ENCODE measurements at regions not wholly inside any gene's neighbourhood (a gene's known extent, or its start where the extent isn't known, plus 50 kb on each side); places are given as distances from the start of the nearest gene placed in this dataset.

DNA sequence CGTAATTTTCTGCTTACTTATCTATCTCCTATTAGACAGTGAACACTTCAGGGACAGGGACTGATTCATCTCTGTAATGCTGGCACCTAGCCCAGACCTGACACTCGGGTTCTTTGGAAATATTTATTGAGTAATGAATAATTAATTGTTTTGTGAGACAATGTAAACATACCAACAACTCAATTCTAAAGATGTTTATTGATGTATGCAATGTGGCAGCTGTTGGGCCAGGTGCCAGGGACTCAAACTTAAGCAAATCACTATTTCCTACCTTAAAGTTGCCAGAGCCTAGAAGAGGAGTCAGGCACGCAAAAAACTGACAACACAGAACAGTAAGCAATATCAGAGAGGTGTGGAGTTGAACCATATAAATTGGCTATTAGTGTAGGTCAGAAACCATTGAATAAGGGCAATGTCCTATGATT is 63.6 kb upstream of the BMPER start:
- no peaks in the 10 kb centered on the region for H3K36me3 ChIP-seq (ENCODE audit: insufficient read depth, low read length)
- H3K4me2 ChIP-seq (ENCODE audit: insufficient read depth, low read length) = no peak overlapping the region
- no peaks in the 10 kb centered on the region for H4K20me1 ChIP-seq (ENCODE audit: insufficient read depth, low read length)
- ATAC-seq (ENCODE audit: insufficient read depth, low read depth) (no peak), DNase-seq (no peak)
- no peaks in the 10 kb centered on the region for H3K9me3 ChIP-seq (ENCODE audit: insufficient read depth, low read length, severe bottlenecking)
- no peak overlapping the region for H3K4me3 ChIP-seq (ENCODE audit: low read depth in 1 of 2, low read length in 2 of 2)
- no peak overlapping the region for H3K9ac ChIP-seq (ENCODE audit: low read depth, low read length)
- H3K4me1 ChIP-seq (ENCODE audit: insufficient read depth, low read length) = no peaks in the 10 kb centered on the region
- H3K27me3 ChIP-seq (ENCODE audit: insufficient read depth, low read length, poor library complexity) = no peaks in the 10 kb centered on the region
- no peaks in the 10 kb centered on the region for H3K79me2 ChIP-seq (ENCODE audit: insufficient read depth, low read length)
- no peak overlapping the region for H2AFZ ChIP-seq (ENCODE audit: low read depth, low read length)
- TF ChIP-seq, protein P1, sequence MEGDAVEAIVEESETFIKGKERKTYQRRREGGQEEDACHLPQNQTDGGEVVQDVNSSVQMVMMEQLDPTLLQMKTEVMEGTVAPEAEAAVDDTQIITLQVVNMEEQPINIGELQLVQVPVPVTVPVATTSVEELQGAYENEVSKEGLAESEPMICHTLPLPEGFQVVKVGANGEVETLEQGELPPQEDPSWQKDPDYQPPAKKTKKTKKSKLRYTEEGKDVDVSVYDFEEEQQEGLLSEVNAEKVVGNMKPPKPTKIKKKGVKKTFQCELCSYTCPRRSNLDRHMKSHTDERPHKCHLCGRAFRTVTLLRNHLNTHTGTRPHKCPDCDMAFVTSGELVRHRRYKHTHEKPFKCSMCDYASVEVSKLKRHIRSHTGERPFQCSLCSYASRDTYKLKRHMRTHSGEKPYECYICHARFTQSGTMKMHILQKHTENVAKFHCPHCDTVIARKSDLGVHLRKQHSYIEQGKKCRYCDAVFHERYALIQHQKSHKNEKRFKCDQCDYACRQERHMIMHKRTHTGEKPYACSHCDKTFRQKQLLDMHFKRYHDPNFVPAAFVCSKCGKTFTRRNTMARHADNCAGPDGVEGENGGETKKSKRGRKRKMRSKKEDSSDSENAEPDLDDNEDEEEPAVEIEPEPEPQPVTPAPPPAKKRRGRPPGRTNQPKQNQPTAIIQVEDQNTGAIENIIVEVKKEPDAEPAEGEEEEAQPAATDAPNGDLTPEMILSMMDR (IDR thresholded peaks at IDR 0.05; ENCODE audit: borderline replicate concordance, extremely low read depth, low read length, poor library complexity, severe bottlenecking) = no peak
- no peak for TF ChIP-seq EZH2 (IDR thresholded peaks at IDR 0.05; ENCODE audit: borderline replicate concordance, low read depth, low read length, severe bottlenecking)
- no peak overlapping the region for H3K27ac ChIP-seq (ENCODE audit: low read length)

DNA sequence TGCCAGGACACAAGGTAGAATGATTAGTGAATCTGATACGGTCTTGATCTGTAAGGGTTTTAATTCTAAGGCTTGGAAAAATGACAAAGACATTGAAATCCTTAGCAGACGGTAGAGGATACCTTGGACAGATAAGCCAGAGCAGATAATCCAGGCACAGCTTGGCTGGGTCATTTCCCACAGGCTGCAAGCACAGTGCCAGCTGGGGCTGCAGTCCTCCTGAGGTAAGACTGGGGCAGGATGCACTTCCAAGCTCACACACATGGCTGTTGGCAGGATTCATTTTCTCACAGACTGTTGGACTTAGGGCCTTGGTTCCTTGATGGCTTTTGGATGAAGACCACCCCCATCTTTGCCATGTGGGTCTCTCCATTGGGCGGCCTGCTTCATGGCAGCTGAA is 63.2 kb upstream of the BMPER start:
- no peak overlapping the region for H3K4me3 ChIP-seq (ENCODE audit: low read depth in 1 of 2, low read length in 2 of 2)
- no peaks in the 10 kb centered on the region for H4K20me1 ChIP-seq (ENCODE audit: insufficient read depth, low read length)
- no peak for ATAC-seq (ENCODE audit: insufficient read depth, low read depth)
- no peaks in the 10 kb centered on the region for H3K9me3 ChIP-seq (ENCODE audit: insufficient read depth, low read length, severe bottlenecking)
- H3K4me1 ChIP-seq (ENCODE audit: insufficient read depth, low read length) = no peaks in the 10 kb centered on the region
- no peak overlapping the region for H2AFZ ChIP-seq (ENCODE audit: low read depth, low read length)
- H3K27ac ChIP-seq (ENCODE audit: low read length) = no peak overlapping the region
- TF ChIP-seq, protein P1 (IDR thresholded peaks at IDR 0.05; ENCODE audit: borderline replicate concordance, extremely low read depth, low read length, poor library complexity, severe bottlenecking) = no peak
- no peak for TF ChIP-seq EZH2 (IDR thresholded peaks at IDR 0.05; ENCODE audit: borderline replicate concordance, low read depth, low read length, severe bottlenecking)
- H3K4me2 ChIP-seq (ENCODE audit: insufficient read depth, low read length) = no peak overlapping the region
- no peaks in the 10 kb centered on the region for H3K79me2 ChIP-seq (ENCODE audit: insufficient read depth, low read length)
- DNase-seq = no peak
- no peak overlapping the region for H3K9ac ChIP-seq (ENCODE audit: low read depth, low read length)
- H3K36me3 ChIP-seq (ENCODE audit: insufficient read depth, low read length) = no peaks in the 10 kb centered on the region
- H3K27me3 ChIP-seq (ENCODE audit: insufficient read depth, low read length, poor library complexity) = no peaks in the 10 kb centered on the region

DNA sequence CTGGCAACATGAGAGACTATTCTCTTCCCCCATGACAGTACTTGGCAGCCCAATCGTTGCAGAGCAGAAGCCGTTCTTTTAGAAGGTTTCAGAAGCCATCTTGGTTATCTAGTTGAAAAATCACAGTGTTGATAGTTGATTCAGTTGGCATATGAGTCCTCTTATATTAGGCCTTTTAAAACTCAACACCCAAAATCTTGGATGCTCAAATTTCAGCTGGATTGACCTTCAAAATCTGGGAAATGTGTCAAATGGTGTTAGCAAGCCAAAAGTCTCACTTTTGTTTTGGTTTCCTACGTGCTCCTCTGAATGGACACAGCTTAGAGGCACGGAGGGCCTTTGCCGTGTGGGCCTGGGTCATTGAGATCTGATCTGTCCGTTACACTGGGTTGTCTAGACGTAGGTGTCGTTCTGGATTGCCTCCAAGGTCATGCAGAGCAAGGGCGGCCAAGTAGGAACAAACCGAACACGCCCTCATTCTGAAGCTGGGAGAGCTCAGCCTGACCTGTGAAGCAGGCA is 59.3 kb upstream of the BMPER start:
- Histone ChIP-seq H2AFZ (ENCODE audit: low read depth, low read length) (no peak overlapping the region), H3K4me2 (ENCODE audit: insufficient read depth, low read length) (no peak overlapping the region), H3K27me3 (ENCODE audit: insufficient read depth, low read length, poor library complexity) (no peaks in the 10 kb centered on the region), H3K27ac (ENCODE audit: low read length) (no peak overlapping the region), H3K9me3 (ENCODE audit: insufficient read depth, low read length, severe bottlenecking) (no peaks in the 10 kb centered on the region), H3K4me3 (ENCODE audit: low read depth in 1 of 2, low read length in 2 of 2) (no peak overlapping the region), H3K4me1 (ENCODE audit: insufficient read depth, low read length) (no peaks in the 10 kb centered on the region), H3K9ac (ENCODE audit: low read depth, low read length) (no peak overlapping the region), H3K79me2 (ENCODE audit: insufficient read depth, low read length) (no peaks in the 10 kb centered on the region), H3K36me3 (ENCODE audit: insufficient read depth, low read length) (no peaks in the 10 kb centered on the region), H4K20me1 (ENCODE audit: insufficient read depth, low read length) (no peaks in the 10 kb centered on the region)
- no peak for DNase-seq
- TF ChIP-seq, protein P1 (IDR thresholded peaks at IDR 0.05; ENCODE audit: borderline replicate concordance, extremely low read depth, low read length, poor library complexity, severe bottlenecking) = no peak
- no peak for TF ChIP-seq EZH2 (IDR thresholded peaks at IDR 0.05; ENCODE audit: borderline replicate concordance, low read depth, low read length, severe bottlenecking)
- no peak for ATAC-seq (ENCODE audit: insufficient read depth, low read depth)

DNA sequence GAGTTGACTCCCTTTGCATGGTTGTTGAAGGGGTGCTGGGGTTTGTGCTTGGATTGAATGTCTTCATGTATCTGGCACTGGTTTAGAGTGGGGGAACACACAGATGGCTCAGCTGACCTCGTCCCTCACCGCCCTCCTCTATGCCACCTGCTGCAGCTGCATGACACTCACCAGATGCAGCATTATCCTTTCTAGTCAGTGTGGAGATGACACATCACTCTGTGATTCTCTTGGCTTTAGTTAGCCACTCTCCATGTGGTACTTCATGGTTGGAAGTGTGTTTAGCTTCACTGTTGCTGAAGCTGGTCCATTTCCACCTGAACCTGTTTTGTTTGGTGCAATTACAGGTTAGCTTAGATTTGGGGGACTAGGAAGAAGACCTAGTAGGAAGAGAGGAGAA is 56.3 kb upstream of the BMPER start:
- Histone ChIP-seq H2AFZ (ENCODE audit: low read depth, low read length) (no peak overlapping the region), H4K20me1 (ENCODE audit: insufficient read depth, low read length) (no peaks in the 10 kb centered on the region), H3K4me1 (ENCODE audit: insufficient read depth, low read length) (no peaks in the 10 kb centered on the region), H3K27ac (ENCODE audit: low read length) (no peak overlapping the region), H3K9me3 (ENCODE audit: insufficient read depth, low read length, severe bottlenecking) (no peaks in the 10 kb centered on the region), H3K36me3 (ENCODE audit: insufficient read depth, low read length) (no peaks in the 10 kb centered on the region), H3K27me3 (ENCODE audit: insufficient read depth, low read length, poor library complexity) (no peaks in the 10 kb centered on the region), H3K4me2 (ENCODE audit: insufficient read depth, low read length) (no peak overlapping the region), H3K4me3 (ENCODE audit: low read depth in 1 of 2, low read length in 2 of 2) (no peak overlapping the region), H3K79me2 (ENCODE audit: insufficient read depth, low read length) (no peaks in the 10 kb centered on the region), H3K9ac (ENCODE audit: low read depth, low read length) (no peak overlapping the region)
- ATAC-seq (ENCODE audit: insufficient read depth, low read depth) (no peak), DNase-seq (no peak)
- no peak for TF ChIP-seq EZH2 (IDR thresholded peaks at IDR 0.05; ENCODE audit: borderline replicate concordance, low read depth, low read length, severe bottlenecking)
- TF ChIP-seq, protein P1 (IDR thresholded peaks at IDR 0.05; ENCODE audit: borderline replicate concordance, extremely low read depth, low read length, poor library complexity, severe bottlenecking) = no peak
